ENCODE measurements at regions not wholly inside any gene's neighbourhood (a gene's known extent, or its start where the extent isn't known, plus 50 kb on each side); places are given as distances from the start of the nearest gene placed in this dataset.

DNA sequence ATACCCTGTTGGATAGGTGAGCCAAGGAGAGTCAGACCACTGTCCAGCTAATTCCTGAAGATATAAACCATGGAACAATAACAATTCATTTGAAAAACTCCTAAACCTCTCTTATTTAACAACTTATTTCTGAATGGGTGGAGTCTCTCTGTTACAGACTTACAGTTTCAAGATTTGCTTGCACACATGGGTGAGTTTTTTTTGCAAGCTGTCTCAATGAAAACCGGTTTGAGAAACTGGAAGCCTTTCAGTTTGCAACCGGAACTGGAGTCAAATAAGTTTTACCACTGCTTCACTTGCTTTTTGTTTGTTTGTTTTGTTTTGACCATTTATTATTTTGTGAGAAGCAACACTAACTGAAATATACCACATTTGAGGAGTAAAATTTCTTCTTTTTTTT, 243.8 kb downstream of the MTERF1 start:
- H3K36me3 ChIP-seq (ENCODE audit: control insufficient read depth in 2 of 2, insufficient read depth in 2 of 2, low read length in 2 of 2): no peaks in the 10 kb centered on the region
- H3K27ac ChIP-seq (ENCODE audit: low read depth in 2 of 2, low read length in 2 of 2): no peak overlapping the region
- H3K27me3 ChIP-seq (ENCODE audit: control insufficient read depth in 2 of 2, insufficient read depth in 2 of 2, low read length in 2 of 2): no peaks in the 10 kb centered on the region
- no peak overlapping the region for H3K4me3 ChIP-seq (ENCODE audit: low read length in 2 of 2)
- no peak overlapping the region for H3K9ac ChIP-seq (ENCODE audit: low read depth in 1 of 2, low read length in 2 of 2)
- no peaks in the 10 kb centered on the region for H3K9me3 ChIP-seq (ENCODE audit: control insufficient read depth in 2 of 2, low read length in 2 of 2)
- no peaks in the 10 kb centered on the region for H3K4me1 ChIP-seq (ENCODE audit: control insufficient read depth in 2 of 2, insufficient read depth in 2 of 2, low read length in 2 of 2)

DNA sequence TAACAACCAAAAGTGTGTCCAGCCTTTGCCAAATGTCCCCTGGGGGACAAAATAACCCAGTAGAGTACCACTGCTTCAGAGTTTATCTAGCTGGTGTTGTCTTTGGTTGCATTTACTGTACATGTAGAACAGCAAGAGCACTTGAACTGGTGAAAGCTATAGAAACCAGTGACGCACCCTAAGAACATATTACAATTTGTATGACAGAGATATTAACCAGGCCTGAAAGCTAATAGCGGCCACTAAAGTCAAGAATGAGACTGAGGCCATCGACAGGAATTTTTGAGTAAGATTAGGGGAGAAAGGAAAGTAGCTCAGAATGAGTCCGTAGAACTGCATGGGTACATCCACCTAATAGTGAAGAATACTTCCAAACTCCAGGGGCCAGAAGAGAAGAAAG, 236.2 kb downstream of the MTERF1 start:
- Histone ChIP-seq H3K4me1 (ENCODE audit: control insufficient read depth in 2 of 2, insufficient read depth in 2 of 2, low read length in 2 of 2) (no peaks in the 10 kb centered on the region), H3K9ac (ENCODE audit: low read depth in 1 of 2, low read length in 2 of 2) (no peak overlapping the region), H3K4me3 (ENCODE audit: low read length in 2 of 2) (no peak overlapping the region), H3K36me3 (ENCODE audit: control insufficient read depth in 2 of 2, insufficient read depth in 2 of 2, low read length in 2 of 2) (no peaks in the 10 kb centered on the region), H3K27ac (ENCODE audit: low read depth in 2 of 2, low read length in 2 of 2) (no peak overlapping the region), H3K27me3 (ENCODE audit: control insufficient read depth in 2 of 2, insufficient read depth in 2 of 2, low read length in 2 of 2) (no peaks in the 10 kb centered on the region), H3K9me3 (ENCODE audit: control insufficient read depth in 2 of 2, low read length in 2 of 2) (no peaks in the 10 kb centered on the region)

DNA sequence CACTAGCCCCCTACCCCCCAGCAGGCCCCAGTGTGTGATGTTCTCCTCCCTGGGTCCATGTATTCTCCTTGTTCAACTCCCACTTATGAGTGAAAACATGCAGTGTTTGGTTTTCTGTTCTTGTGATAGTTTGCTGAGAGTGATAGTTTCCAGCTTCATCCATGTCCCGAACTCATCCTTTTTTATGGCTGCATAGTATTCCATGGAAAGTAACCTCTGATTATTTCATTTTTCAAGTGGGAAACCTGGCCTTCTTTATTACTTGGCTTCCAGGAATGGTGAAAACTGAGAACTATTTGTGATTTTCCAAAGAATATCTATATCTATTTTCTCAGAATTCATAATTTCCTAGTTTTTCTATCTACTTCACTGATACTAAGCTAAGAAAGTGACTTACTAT, 235.0 kb downstream of the MTERF1 start:
- Histone ChIP-seq H3K27ac (ENCODE audit: low read depth in 2 of 2, low read length in 2 of 2) (no peak overlapping the region), H3K9me3 (ENCODE audit: control insufficient read depth in 2 of 2, low read length in 2 of 2) (no peaks in the 10 kb centered on the region), H3K9ac (ENCODE audit: low read depth in 1 of 2, low read length in 2 of 2) (no peak overlapping the region), H3K27me3 (ENCODE audit: control insufficient read depth in 2 of 2, insufficient read depth in 2 of 2, low read length in 2 of 2) (no peaks in the 10 kb centered on the region), H3K4me1 (ENCODE audit: control insufficient read depth in 2 of 2, insufficient read depth in 2 of 2, low read length in 2 of 2) (no peaks in the 10 kb centered on the region), H3K36me3 (ENCODE audit: control insufficient read depth in 2 of 2, insufficient read depth in 2 of 2, low read length in 2 of 2) (no peaks in the 10 kb centered on the region), H3K4me3 (ENCODE audit: low read length in 2 of 2) (no peak overlapping the region)

GRCh38 chr7:91651986-91652385, 228.5 kb downstream of the MTERF1 start:
- H3K4me3 ChIP-seq (ENCODE audit: low read length in 2 of 2): no peak overlapping the region
- no peak overlapping the region for H3K27ac ChIP-seq (ENCODE audit: low read depth in 2 of 2, low read length in 2 of 2)
- no peaks in the 10 kb centered on the region for H3K9me3 ChIP-seq (ENCODE audit: control insufficient read depth in 2 of 2, low read length in 2 of 2)
- no peaks in the 10 kb centered on the region for H3K27me3 ChIP-seq (ENCODE audit: control insufficient read depth in 2 of 2, insufficient read depth in 2 of 2, low read length in 2 of 2)
- H3K36me3 ChIP-seq (ENCODE audit: control insufficient read depth in 2 of 2, insufficient read depth in 2 of 2, low read length in 2 of 2): no peaks in the 10 kb centered on the region
- no peak overlapping the region for H3K9ac ChIP-seq (ENCODE audit: low read depth in 1 of 2, low read length in 2 of 2)
- H3K4me1 ChIP-seq (ENCODE audit: control insufficient read depth in 2 of 2, insufficient read depth in 2 of 2, low read length in 2 of 2): no peaks in the 10 kb centered on the region

DNA sequence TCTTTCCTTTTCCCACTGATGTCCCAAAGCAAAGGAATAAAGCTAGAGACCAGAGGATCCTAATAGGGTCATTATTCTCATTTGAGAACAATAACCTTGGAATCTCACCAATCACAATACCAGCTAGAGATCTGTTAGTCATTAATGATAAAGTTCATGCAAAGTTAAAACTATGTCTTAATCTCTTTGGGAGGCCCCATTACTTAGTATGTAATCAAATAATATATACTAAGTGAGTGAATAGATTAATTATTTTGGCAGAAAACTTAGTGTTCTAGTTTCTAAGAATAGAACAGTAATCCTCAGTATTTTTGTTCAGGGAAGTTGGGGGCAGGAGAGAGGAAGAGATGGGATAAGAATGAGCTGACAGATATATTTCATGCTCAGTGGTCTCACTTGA, 227.2 kb downstream of the MTERF1 start:
- Histone ChIP-seq H3K9me3 (ENCODE audit: control insufficient read depth in 2 of 2, low read length in 2 of 2) (no peaks in the 10 kb centered on the region), H3K27ac (ENCODE audit: low read depth in 2 of 2, low read length in 2 of 2) (no peak overlapping the region), H3K4me3 (ENCODE audit: low read length in 2 of 2) (no peak overlapping the region)

DNA sequence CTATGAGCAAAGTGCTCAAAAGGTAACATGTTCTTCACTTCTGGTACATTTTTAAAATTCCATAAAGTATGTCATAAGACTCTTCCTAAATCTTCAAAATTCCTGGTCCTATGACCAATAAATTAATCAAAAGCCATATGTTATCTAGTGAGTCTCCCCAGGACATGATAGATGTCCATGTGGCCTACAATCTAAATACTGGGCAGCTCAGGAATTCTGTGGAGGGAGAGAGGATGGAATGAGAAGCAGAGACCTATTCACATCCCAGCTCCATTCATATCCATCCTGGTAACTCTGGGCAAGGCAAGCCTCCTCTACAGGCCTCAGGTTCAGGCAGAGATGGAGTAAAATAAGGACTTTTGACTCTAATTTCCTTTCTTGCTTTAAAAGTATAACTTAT, 224.8 kb downstream of the MTERF1 start:
- no peak overlapping the region for H3K9ac ChIP-seq (ENCODE audit: low read depth in 1 of 2, low read length in 2 of 2)
- H3K4me3 ChIP-seq (ENCODE audit: low read length in 2 of 2): no peak overlapping the region
- H3K4me1 ChIP-seq (ENCODE audit: control insufficient read depth in 2 of 2, insufficient read depth in 2 of 2, low read length in 2 of 2): no peaks in the 10 kb centered on the region
- H3K36me3 ChIP-seq (ENCODE audit: control insufficient read depth in 2 of 2, insufficient read depth in 2 of 2, low read length in 2 of 2): no peaks in the 10 kb centered on the region
- H3K9me3 ChIP-seq (ENCODE audit: control insufficient read depth in 2 of 2, low read length in 2 of 2): no peaks in the 10 kb centered on the region
- H3K27me3 ChIP-seq (ENCODE audit: control insufficient read depth in 2 of 2, insufficient read depth in 2 of 2, low read length in 2 of 2): no peaks in the 10 kb centered on the region
- no peak overlapping the region for H3K27ac ChIP-seq (ENCODE audit: low read depth in 2 of 2, low read length in 2 of 2)

More for the DNA sequence above, 227.2 kb downstream of the MTERF1 start:
- Histone ChIP-seq H3K4me1 (ENCODE audit: control insufficient read depth in 2 of 2, insufficient read depth in 2 of 2, low read length in 2 of 2) (no peaks in the 10 kb centered on the region), H3K36me3 (ENCODE audit: control insufficient read depth in 2 of 2, insufficient read depth in 2 of 2, low read length in 2 of 2) (no peaks in the 10 kb centered on the region), H3K9ac (ENCODE audit: low read depth in 1 of 2, low read length in 2 of 2) (no peak overlapping the region), H3K27me3 (ENCODE audit: control insufficient read depth in 2 of 2, insufficient read depth in 2 of 2, low read length in 2 of 2) (no peaks in the 10 kb centered on the region)

- no peaks in the 10 kb centered on the region for H3K27me3 ChIP-seq (ENCODE audit: control insufficient read depth in 2 of 2, insufficient read depth in 2 of 2, low read length in 2 of 2)
- no peaks in the 10 kb centered on the region for H3K36me3 ChIP-seq (ENCODE audit: control insufficient read depth in 2 of 2, insufficient read depth in 2 of 2, low read length in 2 of 2)
- H3K4me1 ChIP-seq (ENCODE audit: control insufficient read depth in 2 of 2, insufficient read depth in 2 of 2, low read length in 2 of 2): no peaks in the 10 kb centered on the region
- H3K9me3 ChIP-seq (ENCODE audit: control insufficient read depth in 2 of 2, low read length in 2 of 2): no peaks in the 10 kb centered on the region
- H3K4me3 ChIP-seq (ENCODE audit: low read length in 2 of 2): no peak overlapping the region
- H3K9ac ChIP-seq (ENCODE audit: low read depth in 1 of 2, low read length in 2 of 2): no peak overlapping the region
- H3K27ac ChIP-seq (ENCODE audit: low read depth in 2 of 2, low read length in 2 of 2): no peak overlapping the region
Observed at GRCh38 chr7:91656541-91657482, 223.7 kb downstream of the MTERF1 start.

- no peaks in the 10 kb centered on the region for H3K9me3 ChIP-seq (ENCODE audit: control insufficient read depth in 2 of 2, low read length in 2 of 2)
- no peak overlapping the region for H3K27ac ChIP-seq (ENCODE audit: low read depth in 2 of 2, low read length in 2 of 2)
- H3K4me3 ChIP-seq (ENCODE audit: low read length in 2 of 2): no peak overlapping the region
- H3K9ac ChIP-seq (ENCODE audit: low read depth in 1 of 2, low read length in 2 of 2): no peak overlapping the region
- no peaks in the 10 kb centered on the region for H3K27me3 ChIP-seq (ENCODE audit: control insufficient read depth in 2 of 2, insufficient read depth in 2 of 2, low read length in 2 of 2)
- H3K4me1 ChIP-seq (ENCODE audit: control insufficient read depth in 2 of 2, insufficient read depth in 2 of 2, low read length in 2 of 2): no peaks in the 10 kb centered on the region
- no peaks in the 10 kb centered on the region for H3K36me3 ChIP-seq (ENCODE audit: control insufficient read depth in 2 of 2, insufficient read depth in 2 of 2, low read length in 2 of 2)
Observed at GRCh38 chr7:91657483-91658071, 222.9 kb downstream of the MTERF1 start.

- H3K36me3 ChIP-seq (ENCODE audit: control insufficient read depth in 2 of 2, insufficient read depth in 2 of 2, low read length in 2 of 2): no peaks in the 10 kb centered on the region
- no peak overlapping the region for H3K27ac ChIP-seq (ENCODE audit: low read depth in 2 of 2, low read length in 2 of 2)
Observed at GRCh38 chr7:91659096-91659495, 221.4 kb downstream of the MTERF1 start.

DNA sequence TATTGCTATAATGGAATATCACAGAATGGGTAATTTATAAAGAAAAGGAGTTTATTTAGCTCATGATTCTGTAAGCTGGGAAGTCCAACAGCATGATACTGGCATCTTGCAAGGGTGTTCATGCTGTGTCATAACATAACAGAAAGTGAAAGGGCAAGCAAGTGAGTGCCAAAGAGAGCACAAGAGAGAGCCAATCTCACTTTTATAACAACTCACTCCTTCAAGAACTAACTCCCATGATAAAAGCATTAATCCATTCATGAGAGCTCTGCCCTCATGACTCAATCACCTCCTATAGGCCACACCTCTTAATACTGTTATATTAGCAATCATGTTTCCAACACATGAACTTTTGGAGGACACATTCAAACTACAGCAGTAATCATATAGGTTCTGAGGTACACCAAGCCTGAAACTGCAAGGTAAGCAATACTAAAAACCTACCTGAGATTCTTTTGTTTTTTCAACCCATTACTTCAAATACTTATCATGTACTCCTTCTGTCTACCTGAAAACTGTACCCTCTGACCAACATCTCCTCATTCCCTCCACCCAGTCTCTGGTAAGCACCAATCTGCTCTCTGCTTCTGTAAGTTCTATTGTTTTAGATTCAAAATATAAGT, 219.7 kb downstream of the MTERF1 start:
- H3K36me3 ChIP-seq (ENCODE audit: control insufficient read depth in 2 of 2, insufficient read depth in 2 of 2, low read length in 2 of 2): no peaks in the 10 kb centered on the region
- no peak overlapping the region for H3K4me3 ChIP-seq (ENCODE audit: low read length in 2 of 2)
- H3K4me1 ChIP-seq (ENCODE audit: control insufficient read depth in 2 of 2, insufficient read depth in 2 of 2, low read length in 2 of 2): no peaks in the 10 kb centered on the region
- H3K27ac ChIP-seq (ENCODE audit: low read depth in 2 of 2, low read length in 2 of 2): no peak overlapping the region
- H3K27me3 ChIP-seq (ENCODE audit: control insufficient read depth in 2 of 2, insufficient read depth in 2 of 2, low read length in 2 of 2): no peaks in the 10 kb centered on the region
- peaks cover 0 to 2% of the 10 kb centered on the region in 2 donors for H3K9me3 ChIP-seq (ENCODE audit: control insufficient read depth in 2 of 2, low read length in 2 of 2)
- H3K9ac ChIP-seq (ENCODE audit: low read depth in 1 of 2, low read length in 2 of 2): no peak overlapping the region

More at GRCh38 chr7:91659096-91659495, 221.4 kb downstream of the MTERF1 start:
- no peak overlapping the region for H3K4me3 ChIP-seq (ENCODE audit: low read length in 2 of 2)
- no peak overlapping the region for H3K9ac ChIP-seq (ENCODE audit: low read depth in 1 of 2, low read length in 2 of 2)
- H3K4me1 ChIP-seq (ENCODE audit: control insufficient read depth in 2 of 2, insufficient read depth in 2 of 2, low read length in 2 of 2): no peaks in the 10 kb centered on the region
- no peaks in the 10 kb centered on the region for H3K27me3 ChIP-seq (ENCODE audit: control insufficient read depth in 2 of 2, insufficient read depth in 2 of 2, low read length in 2 of 2)
- peaks cover 0 to 2% of the 10 kb centered on the region in 2 donors for H3K9me3 ChIP-seq (ENCODE audit: control insufficient read depth in 2 of 2, low read length in 2 of 2)
